ENCODE measurements at regions not wholly inside any gene's neighbourhood (a gene's known extent, or its start where the extent isn't known, plus 50 kb on each side); places are given as distances from the start of the nearest gene placed in this dataset.
A peak's percentile ranks its signal among the peaks of the same experiment; 100 is the strongest.
"Not testable (repeated sequence)": the region's sequence is repeated elsewhere in the genome, so short reads cannot be mapped to it uniquely, and the experiment has no call there.

DNA sequence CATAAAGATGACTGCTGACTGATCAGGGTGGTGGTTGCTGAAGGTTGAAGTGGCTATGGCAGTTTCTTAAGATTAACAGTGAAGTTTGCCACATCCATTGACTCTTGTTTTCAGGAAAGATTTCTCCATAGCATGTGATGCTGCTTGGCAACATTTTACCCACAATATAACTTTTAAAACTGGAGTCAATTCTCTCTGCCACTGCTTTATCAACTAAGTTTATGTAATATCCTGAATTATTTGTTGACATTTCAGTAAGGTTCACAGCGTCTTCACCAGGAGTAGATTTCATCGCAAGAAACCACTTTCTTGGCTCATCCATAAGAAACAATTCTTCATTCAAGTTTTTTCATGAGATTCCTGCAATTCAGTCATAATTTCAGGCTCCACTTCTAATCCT lies 166.5 kb upstream of the SPRY1 start:
- no peak for DNase-seq

DNA sequence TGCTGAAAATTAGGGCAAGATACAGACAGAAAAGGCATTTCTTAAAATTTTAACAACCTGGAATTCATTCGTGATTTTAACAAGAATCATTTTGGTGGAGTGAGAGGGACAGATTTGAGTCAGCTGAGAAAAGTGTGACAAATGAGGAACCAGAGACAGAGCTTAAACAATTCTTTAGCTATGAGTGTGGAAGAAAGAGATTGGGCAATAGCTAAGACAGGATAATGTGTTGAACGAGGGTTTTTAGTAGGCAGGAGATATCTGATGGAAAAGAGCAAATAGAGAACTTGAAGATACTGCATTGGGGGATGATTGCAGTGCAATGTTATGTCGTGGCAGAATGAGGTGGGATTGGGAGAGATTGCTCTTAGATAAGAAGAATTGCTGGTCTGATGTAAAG lies 164.2 kb upstream of the SPRY1 start:
- peak; percentile 80 for DNase-seq

DNA sequence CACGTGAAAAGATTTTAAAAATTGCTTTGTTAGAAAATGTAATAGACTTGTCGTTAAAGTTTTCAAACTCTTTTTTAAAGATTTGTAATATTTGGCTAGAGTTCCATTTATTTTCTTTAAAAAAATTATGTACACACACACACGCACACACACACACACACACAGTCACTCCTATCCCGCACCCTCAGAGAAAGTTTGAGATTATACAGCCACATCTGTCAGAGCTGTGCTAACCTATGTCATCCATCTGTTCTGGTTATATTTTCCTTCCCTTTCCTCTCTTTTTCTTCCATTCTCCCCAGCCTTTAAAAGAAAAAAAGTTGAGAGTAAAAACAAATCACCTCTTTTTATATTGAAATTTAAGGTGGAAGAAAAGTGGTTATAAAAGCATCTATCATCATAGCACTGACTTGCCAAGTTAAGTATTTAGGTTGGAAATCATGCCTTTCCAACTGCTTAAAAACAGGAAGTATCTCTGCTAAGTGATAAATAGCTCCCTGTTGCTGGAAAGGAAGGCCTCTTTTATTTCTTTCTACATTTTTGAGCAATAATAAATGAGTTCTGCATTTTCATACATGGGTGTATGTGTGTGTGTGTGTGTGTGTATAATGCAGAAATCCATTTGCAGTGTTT lies 163.3 kb upstream of the SPRY1 start:
- peak; percentile 21 for DNase-seq

DNA sequence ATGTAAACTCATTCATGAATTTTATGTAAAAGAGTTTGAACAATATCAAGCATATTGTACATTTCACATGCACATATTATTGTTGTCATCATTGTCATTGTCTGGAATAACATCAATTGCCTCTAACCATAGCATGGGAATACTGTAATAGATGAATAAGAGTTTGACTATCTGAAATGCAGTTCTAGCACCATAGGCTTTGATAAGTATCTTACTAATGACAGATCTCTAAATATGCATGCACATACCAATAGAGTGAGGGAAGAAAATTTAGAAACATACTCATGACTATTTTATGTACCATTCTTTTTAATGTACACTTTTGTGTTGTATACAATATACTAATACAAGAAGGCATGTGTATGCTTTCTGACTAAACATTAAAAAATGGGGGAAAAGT lies 161.6 kb upstream of the SPRY1 start:
- DNase-seq: peak; percentile 80

DNA sequence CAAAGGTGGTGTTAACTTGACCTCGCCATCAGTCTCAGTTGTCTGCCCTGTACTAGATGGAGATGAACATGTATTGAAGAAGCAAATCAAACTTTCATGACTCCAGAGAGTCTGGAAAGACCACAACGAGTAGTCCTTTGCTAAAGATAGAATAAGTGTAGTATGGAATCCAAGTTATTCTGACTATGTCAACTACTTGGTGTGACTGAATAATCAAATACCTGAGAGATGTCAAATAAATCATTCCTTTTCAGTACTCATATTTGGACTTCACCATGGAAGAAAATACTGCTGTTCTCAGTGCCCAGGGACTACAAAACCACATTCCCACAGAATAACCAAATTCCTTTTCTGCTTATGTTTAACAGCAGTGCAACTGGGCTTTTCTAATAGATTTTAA lies 161.2 kb upstream of the SPRY1 start:
- DNase-seq: peak; percentile 90

DNA sequence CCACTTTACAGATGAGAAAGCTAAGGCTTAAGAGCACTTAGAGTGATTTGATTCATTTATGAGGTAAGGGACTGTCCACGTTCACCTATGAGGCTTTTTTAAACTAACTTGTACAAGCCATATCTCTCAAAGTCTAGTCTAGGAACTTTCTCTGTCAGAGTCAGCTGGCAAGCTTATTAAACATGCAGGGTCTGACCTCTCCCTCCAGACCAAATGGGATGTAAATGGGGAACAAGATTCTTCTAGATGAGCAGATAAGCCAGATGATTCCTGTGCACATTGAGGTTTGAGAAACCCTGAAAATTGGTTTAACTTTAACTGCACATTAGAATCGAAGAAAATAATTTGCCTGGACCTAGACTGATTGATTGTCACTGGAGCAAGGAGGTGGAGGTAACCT lies 160.0 kb upstream of the SPRY1 start:
- DNase-seq: no peak

DNA sequence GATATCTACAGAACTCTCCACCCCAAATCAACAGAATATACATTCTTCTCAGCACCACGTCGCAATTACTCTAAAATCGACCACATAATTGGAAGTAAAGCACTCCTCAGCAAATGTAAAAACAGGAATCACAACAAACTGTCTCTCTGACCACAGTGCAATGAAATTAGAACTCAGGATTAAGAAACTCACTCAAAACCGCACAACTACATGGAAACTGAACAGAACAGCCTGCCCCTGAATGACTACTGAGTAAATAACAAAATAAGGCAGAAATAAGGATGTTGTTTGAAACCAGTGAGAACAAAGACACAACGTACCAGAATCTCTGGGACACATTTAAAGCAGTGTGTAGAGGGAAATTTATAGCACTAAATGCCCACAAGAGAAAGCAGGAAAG lies 156.3 kb upstream of the SPRY1 start:
- not testable (repeated sequence) for DNase-seq

DNA sequence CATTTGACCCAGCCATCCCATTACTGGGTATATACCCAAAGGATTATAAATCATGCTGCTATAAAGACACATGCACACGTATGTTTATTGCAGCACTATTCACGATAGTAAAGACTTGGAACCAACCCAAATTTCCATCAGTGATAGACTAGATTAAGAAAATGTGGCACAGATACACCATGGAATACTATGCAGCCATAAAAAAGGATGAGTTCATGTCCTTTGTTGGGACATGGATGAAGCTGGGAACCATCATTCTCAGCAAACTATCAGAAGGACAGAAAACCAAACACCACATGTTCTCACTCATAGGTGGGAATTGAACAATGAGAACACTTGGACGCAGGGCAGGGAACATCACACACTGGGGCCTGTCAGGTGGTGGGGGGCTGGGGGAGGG lies 153.4 kb upstream of the SPRY1 start:
- not testable (repeated sequence) for DNase-seq

DNA sequence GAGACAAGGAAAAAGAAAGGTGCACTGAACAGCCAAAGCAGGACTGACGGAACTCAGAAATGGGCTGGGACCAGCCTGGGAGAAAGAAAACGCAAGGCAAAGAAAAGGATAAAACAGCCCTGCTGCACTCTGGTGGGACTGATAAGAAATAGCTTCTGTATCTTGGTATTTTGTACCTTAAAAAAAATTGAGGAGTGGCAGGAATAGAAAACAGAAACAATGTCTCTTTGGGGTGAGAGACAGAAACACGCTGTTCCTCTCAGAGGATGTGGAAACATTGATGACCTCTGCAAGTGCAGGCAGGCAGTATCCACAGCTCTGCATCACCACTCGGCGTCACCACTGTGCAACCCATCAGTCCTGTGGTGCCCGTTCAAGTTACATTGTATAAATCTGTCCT lies 152.5 kb upstream of the SPRY1 start:
- DNase-seq: no peak

DNA sequence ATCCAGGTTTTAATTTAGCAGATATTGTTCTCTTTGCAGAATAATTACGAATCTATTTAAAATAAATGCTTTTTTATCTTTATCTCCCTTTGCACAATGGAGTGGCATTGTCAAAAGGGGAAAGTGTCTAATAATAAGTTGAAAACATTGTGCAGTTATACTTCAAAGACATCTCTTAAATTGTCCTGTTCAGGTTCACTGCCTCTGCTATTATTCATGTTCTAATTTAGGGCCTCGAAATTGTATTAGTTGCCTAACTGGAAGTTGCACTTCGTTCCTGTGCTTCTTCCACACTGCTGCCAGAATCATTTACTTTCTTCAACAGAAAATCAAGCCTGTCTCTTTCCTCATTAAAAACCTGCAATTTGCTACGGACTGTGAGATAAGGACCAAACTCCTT lies 150.5 kb upstream of the SPRY1 start:
- DNase-seq: no peak

DNA sequence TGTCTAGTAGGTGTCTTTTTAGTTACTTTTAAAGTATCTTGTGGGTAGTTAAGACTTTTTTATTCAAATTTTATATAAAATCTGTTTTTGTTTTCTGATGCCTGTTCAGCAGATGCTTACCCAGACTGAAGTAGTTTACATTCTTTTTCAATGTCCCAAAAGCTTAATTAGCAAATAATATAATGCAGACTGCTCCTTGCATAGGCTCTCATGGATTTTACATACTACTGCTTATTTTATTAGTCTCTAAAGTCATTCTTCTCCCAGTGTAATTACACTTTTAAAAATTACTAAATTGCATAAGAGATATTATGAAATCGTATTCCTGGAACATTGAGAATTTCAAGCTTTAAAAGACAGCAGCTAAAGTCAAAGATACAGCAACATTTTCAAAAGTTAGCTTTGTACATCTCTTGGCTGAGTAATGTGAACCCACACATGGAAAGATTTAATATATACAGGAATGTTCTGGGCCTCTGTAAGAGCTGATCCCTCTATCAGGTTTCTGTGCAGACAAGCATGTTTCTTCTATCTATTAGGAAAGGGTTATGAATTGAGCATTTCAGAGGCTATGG lies 148.4 kb upstream of the SPRY1 start:
- peak; percentile 43 for DNase-seq

DNA sequence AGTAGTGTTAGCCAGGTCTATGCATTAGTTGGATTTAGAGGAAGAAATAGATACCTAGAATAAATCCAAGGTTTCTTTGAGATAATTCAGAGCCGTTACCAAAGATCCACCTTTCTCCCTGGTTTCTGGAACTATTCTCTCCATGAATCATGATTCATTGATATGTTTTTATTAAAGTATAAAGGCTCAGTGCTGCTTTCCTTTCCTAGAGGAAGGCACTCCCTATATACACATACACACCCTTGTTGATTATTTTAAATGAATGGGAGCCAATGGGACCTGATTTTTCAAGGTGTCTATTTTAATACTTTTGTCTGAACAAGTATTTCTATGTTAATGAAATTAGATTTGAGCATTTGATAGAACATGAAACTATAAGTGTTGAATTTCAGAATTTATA lies 146.8 kb upstream of the SPRY1 start:
- no peak for DNase-seq

DNA sequence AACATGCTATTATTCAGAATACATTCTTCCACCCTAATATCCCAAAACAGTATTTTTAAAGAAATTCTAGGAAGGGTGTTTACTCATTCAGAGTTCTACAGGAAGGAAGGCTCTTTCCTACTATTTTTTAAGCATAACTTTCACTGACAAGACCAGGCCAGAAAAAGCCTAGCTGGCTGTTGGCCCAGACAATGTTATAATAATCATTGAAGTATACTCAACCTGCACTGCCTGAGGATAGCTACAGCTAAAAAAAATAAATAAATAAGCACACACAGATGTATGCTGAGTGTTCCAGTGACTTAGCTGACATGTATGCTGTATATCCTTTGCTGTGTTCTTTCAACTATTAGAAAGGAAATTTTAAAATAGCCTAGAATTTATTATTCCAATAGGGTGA lies 145.8 kb upstream of the SPRY1 start:
- DNase-seq: peak; percentile 49

DNA sequence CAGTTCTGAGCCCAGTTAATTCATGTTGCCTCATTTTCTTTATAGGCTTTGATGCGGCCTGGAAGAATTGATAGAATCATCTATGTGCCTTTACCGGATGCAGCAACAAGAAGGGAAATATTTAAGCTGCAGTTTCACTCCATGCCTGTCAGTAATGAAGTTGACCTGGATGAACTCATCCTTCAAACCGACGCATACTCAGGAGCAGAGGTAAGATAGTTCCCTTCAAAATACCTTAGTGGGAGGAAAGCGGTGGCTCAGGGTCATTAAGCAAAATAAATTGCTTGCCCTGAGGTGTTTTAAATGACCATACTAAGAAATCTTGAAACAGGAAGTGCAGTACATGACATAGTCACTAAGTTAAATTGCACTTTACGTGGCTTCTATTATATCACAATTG lies 140.6 kb upstream of the SPRY1 start:
- no peak for DNase-seq

DNA sequence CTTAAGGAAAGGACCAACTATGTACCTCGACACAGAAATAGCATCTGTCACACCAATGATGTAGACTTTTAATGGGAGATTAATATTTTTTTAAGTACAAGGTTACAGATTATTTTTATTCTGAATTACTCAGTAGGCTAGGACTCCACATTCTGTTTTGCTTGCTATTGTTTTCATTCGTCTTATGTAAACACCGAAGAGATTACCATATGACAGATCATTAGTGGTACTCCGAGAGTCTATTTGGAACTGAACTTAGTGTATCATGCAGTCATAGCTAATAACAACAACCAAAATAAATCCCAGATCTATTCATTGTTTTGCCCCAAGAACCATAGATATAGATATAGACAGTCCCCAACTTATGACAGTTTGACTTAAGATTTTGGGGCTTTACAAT lies 139.7 kb upstream of the SPRY1 start:
- no peak for DNase-seq

DNA sequence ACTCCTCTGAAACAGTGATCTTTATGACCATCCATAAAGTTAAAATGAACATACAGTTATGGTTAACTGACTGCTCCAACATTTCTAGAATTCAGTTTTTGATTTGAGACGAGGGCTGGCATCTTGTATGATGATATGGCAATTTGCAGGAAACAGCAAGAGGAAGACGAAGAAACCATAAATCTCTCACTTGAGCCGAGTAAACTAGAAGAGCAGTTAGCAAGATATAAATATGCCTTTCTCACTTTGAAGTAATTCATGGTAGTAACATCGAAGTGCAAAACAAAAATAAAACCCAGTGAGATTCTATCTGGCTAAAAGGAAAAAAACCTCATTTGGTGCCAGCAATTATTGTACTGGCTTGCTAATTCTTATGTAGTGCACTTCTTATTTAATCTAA lies 139.0 kb upstream of the SPRY1 start:
- no peak for DNase-seq

DNA sequence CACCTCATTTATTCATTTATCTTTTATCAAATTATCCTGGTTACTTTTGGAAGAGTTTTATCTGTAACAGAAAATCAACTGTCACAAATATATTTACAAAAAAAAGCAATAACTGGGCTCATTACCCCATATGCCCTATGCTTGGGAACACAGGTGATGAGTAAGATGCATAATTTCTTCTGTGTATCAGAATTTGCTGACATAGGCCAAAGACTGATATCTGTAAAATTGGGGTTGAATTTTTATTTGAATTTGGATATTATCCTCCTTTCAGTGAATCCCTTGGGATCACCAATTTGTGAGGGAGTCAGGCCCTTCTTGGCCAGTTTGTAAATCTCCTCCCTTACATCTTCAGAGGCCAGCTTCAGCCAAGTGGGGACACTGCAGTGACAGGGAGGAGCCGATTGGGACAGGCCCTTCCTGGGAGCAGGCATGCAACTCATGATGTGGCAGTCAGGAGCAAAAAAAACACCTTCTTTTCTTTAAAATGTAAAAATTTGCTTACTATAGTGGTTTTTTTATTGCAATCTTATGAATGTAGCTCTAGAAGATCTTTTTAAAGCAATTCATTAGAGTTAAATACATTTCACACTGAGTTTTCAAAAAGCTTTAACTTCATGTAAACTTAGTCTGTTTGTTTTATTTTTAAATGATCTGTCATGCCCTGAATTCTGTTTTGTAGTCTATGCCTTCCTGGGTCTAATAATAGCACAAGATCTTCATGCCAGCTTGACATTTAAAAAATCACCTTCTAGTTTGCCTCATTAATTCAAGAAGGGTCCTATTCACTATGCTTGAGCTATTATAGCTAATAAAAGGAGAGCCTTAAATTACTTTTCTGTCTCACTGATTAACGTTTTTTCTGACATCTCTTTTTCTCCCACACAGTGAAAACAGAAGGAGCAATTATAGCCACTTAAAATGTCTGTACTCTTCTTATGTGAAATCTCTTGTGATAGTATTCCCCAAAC lies 136.6 kb upstream of the SPRY1 start:
- DNase-seq: no peak

DNA sequence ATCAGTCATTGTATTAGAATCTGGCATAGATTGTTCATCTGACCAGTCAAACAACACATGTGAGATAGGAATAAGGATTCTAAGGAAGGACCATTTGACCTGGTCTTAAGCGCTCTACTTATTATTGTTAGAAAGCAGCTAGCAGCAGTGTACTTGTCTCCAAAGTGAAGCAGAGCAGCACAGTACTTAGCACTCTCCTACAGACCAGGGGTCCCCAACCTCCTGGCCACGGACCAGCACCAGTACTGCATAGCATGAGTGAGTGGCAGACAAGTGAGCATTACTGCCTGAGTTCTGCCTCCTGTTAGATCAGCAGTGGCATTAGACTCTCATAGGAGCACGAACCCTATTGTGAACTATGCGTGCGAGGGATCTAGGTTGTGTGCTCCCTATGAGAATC lies 135.9 kb upstream of the SPRY1 start:
- DNase-seq: no peak

DNA sequence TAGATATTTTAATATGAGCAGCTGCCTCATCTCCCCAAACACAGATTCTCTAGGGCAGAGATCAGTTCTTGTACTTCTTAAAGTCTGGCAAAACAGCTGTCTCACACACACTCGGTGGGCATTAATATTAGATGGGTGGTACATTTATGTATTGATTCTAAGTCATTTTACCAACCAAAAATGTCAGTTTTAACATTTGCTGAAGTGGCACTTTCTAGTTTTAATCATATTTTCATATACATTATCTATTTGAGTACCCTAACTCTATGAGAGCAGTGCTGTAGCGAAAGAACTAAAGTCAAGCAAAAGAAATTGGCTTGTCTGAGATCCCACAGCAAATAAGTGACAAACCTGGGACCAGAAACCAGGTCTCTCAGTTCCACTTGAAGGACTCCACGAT lies 134.5 kb upstream of the SPRY1 start:
- no peak for DNase-seq

DNA sequence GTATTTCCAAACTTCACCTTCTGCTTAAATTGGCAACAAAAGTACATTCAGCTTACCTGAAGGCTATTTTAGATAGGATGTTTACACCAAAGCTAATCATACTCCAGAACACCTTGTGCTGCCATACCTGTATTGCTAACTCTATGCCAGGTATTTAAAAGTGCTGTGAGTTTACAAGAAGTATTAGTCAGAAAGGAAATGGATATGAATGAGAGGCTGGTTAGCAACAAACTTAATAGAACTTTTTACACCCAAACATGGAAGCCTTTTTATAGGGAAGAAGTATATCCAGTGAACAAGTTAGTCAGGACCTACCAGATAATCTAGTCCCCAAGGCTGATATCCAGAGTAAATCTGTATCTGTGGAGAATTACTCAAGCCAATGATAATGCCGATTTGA lies 131.2 kb upstream of the SPRY1 start:
- no peak for DNase-seq

DNA sequence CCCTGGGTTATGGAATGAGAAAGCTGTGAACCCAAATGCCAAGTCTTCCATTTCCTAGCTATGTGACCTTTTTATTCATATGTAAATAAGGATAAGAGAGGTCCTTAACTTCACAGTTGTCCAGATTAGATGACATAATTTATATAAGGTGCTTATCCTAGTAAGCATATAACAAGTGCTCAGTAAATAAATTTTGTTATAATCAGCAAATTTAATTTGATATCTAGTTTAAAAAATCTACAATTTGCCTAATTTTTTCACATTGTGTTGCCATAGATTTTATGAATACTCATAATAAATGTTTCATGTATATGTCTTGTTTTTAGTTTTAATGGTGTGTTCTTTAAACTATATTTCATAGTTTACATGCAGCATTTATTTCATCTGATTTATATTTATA lies 130.4 kb upstream of the SPRY1 start:
- DNase-seq: no peak

DNA sequence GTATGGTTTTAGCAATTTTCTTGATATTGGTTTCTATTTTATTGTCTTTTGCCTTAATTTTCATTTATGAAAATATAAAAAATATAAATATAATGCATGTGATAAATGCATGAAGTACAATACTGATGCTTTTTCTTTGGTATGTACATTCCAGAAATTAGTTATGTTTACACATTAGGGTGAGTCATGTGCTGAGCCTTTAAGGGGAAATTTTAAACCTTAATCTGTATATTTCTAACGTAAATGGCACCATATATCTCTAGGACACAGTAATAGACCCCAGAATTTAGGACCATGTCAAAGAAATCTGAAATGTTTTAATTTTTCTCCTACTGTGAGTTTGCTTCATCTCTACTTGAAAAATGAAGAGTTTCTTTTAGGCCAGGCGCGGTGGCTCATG lies 117.8 kb upstream of the SPRY1 start:
- DNase-seq: peak; percentile 28

DNA sequence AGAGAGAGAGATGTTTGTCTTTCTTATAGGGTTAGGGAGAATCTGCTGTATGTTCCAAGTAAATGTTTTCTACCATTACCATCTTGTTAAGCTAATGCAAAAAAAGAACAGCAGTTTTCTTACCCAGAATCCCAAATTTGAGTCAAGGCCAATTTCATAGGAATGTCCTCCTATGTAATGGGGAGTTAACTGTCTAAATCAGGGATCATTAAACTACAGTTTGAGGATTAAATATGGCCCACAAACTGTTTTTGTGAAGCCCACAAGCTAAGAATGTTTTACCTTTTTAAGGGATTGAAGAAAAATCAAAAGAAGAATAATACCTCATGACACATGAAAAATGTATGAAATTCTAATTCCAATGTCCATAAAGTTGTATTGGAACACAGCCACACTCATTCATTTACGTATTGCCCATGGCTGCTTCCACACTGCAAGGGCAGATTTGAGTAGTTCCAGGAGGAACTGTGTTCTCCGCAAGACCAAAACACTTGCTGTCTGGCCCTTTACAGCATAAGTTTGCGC lies 113.2 kb upstream of the SPRY1 start:
- DNase-seq: peak; percentile 54

DNA sequence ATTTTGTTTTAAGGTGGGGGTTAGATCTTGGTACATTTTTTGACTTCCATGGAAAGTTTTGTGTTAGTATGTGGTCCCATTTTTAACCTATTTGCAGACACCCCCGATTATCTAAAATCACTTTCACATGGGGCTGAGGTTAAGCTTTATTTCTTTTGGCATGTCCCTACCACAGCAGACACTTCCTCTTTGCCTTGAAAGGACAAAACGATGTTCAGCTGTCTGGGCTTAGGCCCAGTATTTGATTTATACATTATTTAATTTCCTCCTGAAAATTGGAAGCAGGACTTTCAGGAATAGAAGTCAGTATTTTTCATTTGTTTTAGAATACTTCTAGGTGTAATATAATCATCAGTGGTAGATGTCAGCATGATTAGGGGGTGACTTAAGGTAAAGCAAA lies 112.4 kb upstream of the SPRY1 start:
- peak; percentile 91 for DNase-seq

Measured in fibroblast of skin of right biceps (primary cell).